RWPE1 (cell line): ENCODE measurements at regions not wholly inside any gene's neighbourhood (a gene's known extent, or its start where the extent isn't known, plus 50 kb on each side); places are given as distances from the start of the nearest gene placed in this dataset.

Experiments used
- CTCF ChIA-PET: fragments of 350-600 bp; sonication (Branson Sonifier 250); formaldehyde crosslinking; extraction: SDS; loops from one replicate; lab custom pipeline; 2021; lab: Yijun Ruan, JAX
- POLR2A ChIA-PET: fragments of 400-600 bp; formaldehyde crosslinking; extraction: SDS; loops from one replicate; lab custom pipeline; 2020; ENCODE audit warnings: antibody characterized with exemption; ENCODE audit not compliant: low non-redundant PET; lab: Yijun Ruan, JAX
- DNase-seq: peaks from one replicate; pipeline ENCODE4 v3.0.0; 2012; ENCODE audit warnings: low spot score
- H3K27ac ChIP-seq: fragments of 450-650 bp; 2 replicates; pipeline ENCODE4 v1.5.1; 2017
- TF ChIP-seq, protein P1 (sequence below): fragments of 450-650 bp; conservative IDR thresholded peaks from 2 replicates; pipeline ENCODE4 v1.5.1; 2017; ENCODE audit warnings: low read depth, mild to moderate bottlenecking

GRCh38 chr15:94555841-94556519 lies 324.6 kb downstream of the MCTP2 start:
- TF ChIP-seq, protein P1, sequence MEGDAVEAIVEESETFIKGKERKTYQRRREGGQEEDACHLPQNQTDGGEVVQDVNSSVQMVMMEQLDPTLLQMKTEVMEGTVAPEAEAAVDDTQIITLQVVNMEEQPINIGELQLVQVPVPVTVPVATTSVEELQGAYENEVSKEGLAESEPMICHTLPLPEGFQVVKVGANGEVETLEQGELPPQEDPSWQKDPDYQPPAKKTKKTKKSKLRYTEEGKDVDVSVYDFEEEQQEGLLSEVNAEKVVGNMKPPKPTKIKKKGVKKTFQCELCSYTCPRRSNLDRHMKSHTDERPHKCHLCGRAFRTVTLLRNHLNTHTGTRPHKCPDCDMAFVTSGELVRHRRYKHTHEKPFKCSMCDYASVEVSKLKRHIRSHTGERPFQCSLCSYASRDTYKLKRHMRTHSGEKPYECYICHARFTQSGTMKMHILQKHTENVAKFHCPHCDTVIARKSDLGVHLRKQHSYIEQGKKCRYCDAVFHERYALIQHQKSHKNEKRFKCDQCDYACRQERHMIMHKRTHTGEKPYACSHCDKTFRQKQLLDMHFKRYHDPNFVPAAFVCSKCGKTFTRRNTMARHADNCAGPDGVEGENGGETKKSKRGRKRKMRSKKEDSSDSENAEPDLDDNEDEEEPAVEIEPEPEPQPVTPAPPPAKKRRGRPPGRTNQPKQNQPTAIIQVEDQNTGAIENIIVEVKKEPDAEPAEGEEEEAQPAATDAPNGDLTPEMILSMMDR, result no peak
- DNase-seq, result no peak
- CTCF ChIA-PET, result interaction anchor here (0.6 kb wide), 1 partner anchor 931 kb away, joined by 3 read pairs; no protein-coding TSS in a partner anchor
- POLR2A ChIA-PET, result no interaction called here
- H3K27ac ChIP-seq, result no peak overlapping the region

DNA sequence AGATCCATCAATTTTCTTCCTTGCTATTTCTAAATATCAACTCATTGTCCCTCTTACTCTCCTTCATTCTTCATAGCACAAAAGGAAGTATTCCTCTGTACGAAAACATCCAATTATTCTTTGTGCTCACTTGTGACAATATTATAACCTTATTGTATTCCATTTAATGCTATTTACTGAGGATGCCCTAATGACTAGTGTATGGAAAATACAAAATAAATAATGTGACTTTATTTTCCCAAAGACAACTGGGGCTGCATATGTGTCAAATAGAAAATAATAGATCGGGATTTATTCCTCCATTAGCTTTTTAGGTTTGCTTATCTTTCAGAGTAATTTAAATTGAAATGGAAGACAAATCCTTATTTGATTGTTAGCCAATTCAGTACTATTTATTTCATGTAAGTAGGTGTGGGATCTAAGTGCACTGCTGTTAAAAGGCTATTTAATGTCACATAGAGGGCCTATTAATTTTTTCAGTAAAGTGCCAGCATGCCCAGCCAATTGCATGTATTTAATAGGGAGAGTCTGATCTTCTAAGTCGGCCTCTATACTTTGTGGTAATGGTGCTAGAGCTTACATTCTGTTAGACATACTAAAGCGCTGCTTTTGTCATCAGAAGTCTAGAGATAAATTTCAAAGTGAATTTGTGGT lies 329.8 kb downstream of the MCTP2 start:
- TF ChIP-seq, protein P1, result no peak
- POLR2A ChIA-PET, result no interaction called here
- CTCF ChIA-PET, result interaction anchor here (0.6 kb wide), 1 partner anchor 1210 kb away, joined by 3 read pairs; no protein-coding TSS in a partner anchor
- no peak for DNase-seq
- no peak overlapping the region for H3K27ac ChIP-seq

DNA sequence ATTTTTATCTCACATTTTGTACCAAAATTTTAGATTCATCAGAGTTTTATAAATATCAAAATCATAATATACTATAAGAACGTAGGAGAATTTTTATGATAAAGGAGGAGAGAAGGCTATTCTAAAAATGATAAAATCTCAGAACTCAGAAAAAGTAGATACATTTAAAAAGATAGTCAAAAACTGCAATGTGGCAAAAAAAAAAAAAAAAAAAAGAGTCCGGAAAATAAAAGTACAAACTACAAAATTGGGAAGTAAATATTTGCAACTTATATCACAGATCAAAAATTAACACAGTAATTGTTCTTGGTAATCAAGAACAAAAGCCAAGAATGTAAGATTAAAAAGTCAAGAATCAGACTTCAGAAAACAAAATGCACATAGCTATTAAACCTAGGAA lies 332.1 kb downstream of the MCTP2 start:
- TF ChIP-seq, protein P1, result no peak
- no peak overlapping the region for H3K27ac ChIP-seq
- CTCF ChIA-PET, result no interaction called here
- POLR2A ChIA-PET, result no interaction called here
- no peak for DNase-seq

GRCh38 chr15:94576889-94577533 lies 345.6 kb downstream of the MCTP2 start:
- TF ChIP-seq, protein P1, result peak; percentile 73
- H3K27ac ChIP-seq, result no peak overlapping the region
- ChIA-PET POLR2A (no interaction called here), CTCF (interaction anchor here (0.6 to 0.9 kb wide), 8 partner anchors 11 to 767 kb away, joined by 3 to 6 read pairs (median 3); no protein-coding TSS in a partner anchor)
- peak; percentile 52 for DNase-seq

DNA sequence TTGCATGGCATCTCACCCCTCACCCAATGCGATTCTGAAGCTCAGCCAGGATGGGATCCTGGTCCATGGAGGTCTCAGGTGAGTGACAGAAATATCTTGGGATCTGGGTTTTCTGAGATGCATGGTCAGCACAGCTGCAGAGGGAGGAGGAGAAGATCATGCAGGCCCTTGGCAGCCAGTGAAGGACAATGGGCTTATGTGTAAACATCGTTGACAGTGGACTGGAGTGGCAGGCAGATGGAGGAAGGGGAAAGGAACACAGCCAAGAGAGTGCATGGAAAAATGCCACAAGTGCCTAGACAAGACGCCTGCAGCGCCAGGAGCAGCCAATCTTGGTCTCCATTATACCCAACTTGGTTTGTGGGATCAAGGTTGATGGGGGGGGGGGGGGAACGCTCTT lies 347.9 kb downstream of the MCTP2 start:
- TF ChIP-seq, protein P1, result no peak
- ChIA-PET CTCF (no interaction called here), POLR2A (no interaction called here)
- no peak for DNase-seq
- no peak overlapping the region for H3K27ac ChIP-seq

DNA sequence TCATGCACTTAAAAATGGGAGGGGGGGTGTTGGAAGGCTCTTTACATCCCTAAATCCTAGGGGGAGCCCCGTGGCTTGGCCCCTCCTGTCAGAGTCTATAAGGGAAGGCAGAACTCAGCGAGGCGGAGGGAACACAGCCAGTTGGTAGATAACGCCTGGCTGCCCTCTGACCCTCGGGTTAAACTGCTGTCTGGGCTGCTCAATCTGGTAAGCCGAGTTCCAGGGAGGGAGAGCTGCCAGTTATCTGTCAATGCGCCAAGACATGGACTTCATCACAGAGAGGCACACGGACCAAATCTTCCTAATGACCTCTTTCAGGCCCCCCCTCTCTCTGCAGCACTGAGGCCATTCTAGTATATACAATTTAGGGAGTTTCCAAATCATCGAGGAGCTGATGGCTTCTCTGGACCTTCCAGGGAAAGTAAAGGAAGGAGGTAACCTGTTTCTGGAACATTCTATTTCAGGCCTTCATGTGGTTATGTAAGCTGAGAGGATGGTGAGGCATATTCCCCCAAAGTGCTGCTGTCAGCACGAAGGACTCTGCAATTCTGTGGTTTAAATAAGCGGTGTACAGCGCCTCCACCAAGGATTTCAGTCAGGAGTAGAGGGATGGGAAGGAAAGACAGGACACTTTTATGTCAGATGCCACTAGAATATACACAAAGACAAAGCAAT lies 349.0 kb downstream of the MCTP2 start:
- H3K27ac ChIP-seq, result no peak overlapping the region
- ChIA-PET POLR2A (no interaction called here), CTCF (no interaction called here)
- DNase-seq, result no peak
- TF ChIP-seq, protein P1, result no peak
